CD4-positive, CD25-positive, alpha-beta regulatory T cell (primary cell): ENCODE measurements at regions not wholly inside any gene's neighbourhood (a gene's known extent, or its start where the extent isn't known, plus 50 kb on each side); places are given as distances from the start of the nearest gene placed in this dataset.

Source experiments
- ATAC-seq, 2 donors: fragments of 150-1000 bp; cut with Tn5 transposase; one replicate each; pipeline ENCODE4 v1.10.0; 2021; ENCODE audit warnings: low read depth in 2 of 2, moderate number of reproducible peaks in 2 of 2, moderate library complexity in 1 of 2
- DNase-seq, 3 donors: peaks; one replicate each; pipeline versions ENCODE4 v3.0.0 to v3.0.0-alpha.2; 2012 to 2022; ENCODE audit warnings: mixed read lengths in 1 of 3
- H3K27ac ChIP-seq: one replicate; pipeline ENCODE4 v1.7.0; 2013; ENCODE audit warnings: mild to moderate bottlenecking, low read length; ENCODE audit not compliant: insufficient read depth, poor library complexity, severe bottlenecking
- H3K27me3 ChIP-seq: one replicate; pipeline ENCODE4 v1.7.0; 2013; ENCODE audit warnings: low read length; ENCODE audit not compliant: control insufficient read depth, insufficient read depth
- H3K36me3 ChIP-seq: one replicate; pipeline ENCODE4 v1.7.0; 2013; ENCODE audit warnings: mild to moderate bottlenecking, low read length, moderate library complexity; ENCODE audit not compliant: control insufficient read depth, insufficient read depth
- H3K4me1 ChIP-seq: 2 replicates; pipeline ENCODE4 v1.7.0; 2013; ENCODE audit warnings: mild to moderate bottlenecking, low read length; ENCODE audit not compliant: insufficient read depth, control insufficient read depth, poor library complexity, severe bottlenecking
- H3K4me3 ChIP-seq: one replicate; pipeline ENCODE4 v1.7.0; 2013; ENCODE audit warnings: low read depth, mild to moderate bottlenecking, low read length, moderate library complexity
- H3K9me3 ChIP-seq, 2 experiments: 1 replicate in 1 of 2; 2 replicates in 1 of 2; pipeline ENCODE4 v1.7.0; 2013; ENCODE audit warnings: low read length in 2 of 2, mild to moderate bottlenecking in 1 of 2, moderate library complexity in 1 of 2; ENCODE audit not compliant: control insufficient read depth in 2 of 2
- H3K27ac Mint-ChIP-seq, 3 donors: one replicate each; pipeline ENCODE4 v1.8.0; 2020 to 2022; ENCODE audit warnings: mild to moderate bottlenecking in 3 of 3, mixed read lengths in 3 of 3, moderate library complexity in 2 of 3
- H3K27me3 Mint-ChIP-seq: one replicate; pipeline ENCODE4 v1.8.0; 2022; ENCODE audit warnings: mild to moderate bottlenecking, mixed read lengths
- H3K36me3 Mint-ChIP-seq: one replicate; pipeline ENCODE4 v1.8.0; 2020; ENCODE audit warnings: mixed read lengths
- H3K4me1 Mint-ChIP-seq, 4 donors: one replicate each; pipeline ENCODE4 v1.8.0; 2020 to 2022; ENCODE audit warnings: mixed read lengths in 4 of 4, mild to moderate bottlenecking in 1 of 4
- H3K4me3 Mint-ChIP-seq, 4 donors: one replicate each; pipeline ENCODE4 v1.8.0; 2020 to 2022; ENCODE audit warnings: mild to moderate bottlenecking in 4 of 4, mixed read lengths in 4 of 4, moderate library complexity in 3 of 4
- H3K9me3 Mint-ChIP-seq, 7 donors: one replicate each; pipeline ENCODE4 v1.8.0; 2020 to 2022; ENCODE audit warnings: mixed read lengths in 7 of 7, mild to moderate bottlenecking in 3 of 7, moderate library complexity in 2 of 7

- Histone ChIP-seq H3K4me1 (no peaks in the 10 kb centered on the region), H3K36me3 (no peaks in the 10 kb centered on the region), H3K27ac (no peak overlapping the region), H3K9me3 (no peaks in the 10 kb centered on the region), H3K4me3 (no peak overlapping the region), H3K27me3 (peaks cover 6% of the 10 kb centered on the region)
- no peak overlapping the region for H3K27ac Mint-ChIP-seq
- H3K27me3 Mint-ChIP-seq = peaks cover 29% of the 10 kb centered on the region
- DNase-seq (no peak), ATAC-seq (no peak)
- H3K4me3 Mint-ChIP-seq = no peak overlapping the region
- H3K36me3 Mint-ChIP-seq = peaks cover 4% of the 10 kb centered on the region
- H3K9me3 Mint-ChIP-seq = peaks cover 0 to 3% (median 0%) of the 10 kb centered on the region in 7 donors
- H3K4me1 Mint-ChIP-seq = peaks cover 0 to 10% (median 1%) of the 10 kb centered on the region in 4 donors
Observed at GRCh38 chr21:35147439-35147838, 98.3 kb upstream of the RUNX1 start.

GRCh38 chr21:35145626-35146233 lies 96.6 kb upstream of the RUNX1 start:
- Mint-ChIP-seq H3K27me3 (peaks cover 24% of the 10 kb centered on the region), H3K9me3 (peaks cover 0 to 3% (median 0%) of the 10 kb centered on the region in 7 donors), H3K36me3 (peaks cover 4% of the 10 kb centered on the region), H3K4me1 (peaks cover 0 to 10% (median 1%) of the 10 kb centered on the region in 4 donors), H3K4me3 (no peak overlapping the region), H3K27ac (no peak overlapping the region)
- no peak for ATAC-seq
- H3K36me3 ChIP-seq = no peaks in the 10 kb centered on the region
- H3K27me3 ChIP-seq = peaks cover 4% of the 10 kb centered on the region
- no peaks in the 10 kb centered on the region for H3K4me1 ChIP-seq
- H3K9me3 ChIP-seq = no peaks in the 10 kb centered on the region
- H3K4me3 ChIP-seq = no peak overlapping the region
- no peak for DNase-seq
- no peak overlapping the region for H3K27ac ChIP-seq

GRCh38 chr21:35144978-35145377 lies 95.9 kb upstream of the RUNX1 start:
- H3K27me3 ChIP-seq = peaks cover 2% of the 10 kb centered on the region
- H3K27ac Mint-ChIP-seq = no peak overlapping the region
- no peaks in the 10 kb centered on the region for H3K36me3 Mint-ChIP-seq
- no peaks in the 10 kb centered on the region for H3K9me3 ChIP-seq
- ATAC-seq = no peak
- H3K4me3 Mint-ChIP-seq = no peak overlapping the region
- H3K4me3 ChIP-seq = no peak overlapping the region
- peaks cover 0 to 10% (median 1%) of the 10 kb centered on the region in 4 donors for H3K4me1 Mint-ChIP-seq
- no peaks in the 10 kb centered on the region for H3K36me3 ChIP-seq
- H3K4me1 ChIP-seq = no peaks in the 10 kb centered on the region
- H3K27me3 Mint-ChIP-seq = peaks cover 20% of the 10 kb centered on the region
- peaks cover 0 to 2% (median 0%) of the 10 kb centered on the region in 7 donors for H3K9me3 Mint-ChIP-seq
- no peak for DNase-seq
- no peak overlapping the region for H3K27ac ChIP-seq

- H3K27ac Mint-ChIP-seq = no peak overlapping the region
- no peak overlapping the region for H3K27ac ChIP-seq
- H3K36me3 ChIP-seq = no peaks in the 10 kb centered on the region
- ATAC-seq (no peak), DNase-seq (no peak)
- peaks cover 8% of the 10 kb centered on the region for H3K4me1 ChIP-seq
- H3K9me3 Mint-ChIP-seq = peaks cover 0 to 2% (median 0%) of the 10 kb centered on the region in 7 donors
- peaks cover 10% of the 10 kb centered on the region for H3K27me3 Mint-ChIP-seq
- no peak overlapping the region for H3K4me3 ChIP-seq
- peaks cover 2% of the 10 kb centered on the region for H3K27me3 ChIP-seq
- no peaks in the 10 kb centered on the region for H3K36me3 Mint-ChIP-seq
- H3K9me3 ChIP-seq = no peaks in the 10 kb centered on the region
- peaks cover 4 to 16% (median 10%) of the 10 kb centered on the region in 4 donors for H3K4me1 Mint-ChIP-seq
- H3K4me3 Mint-ChIP-seq = no peak overlapping the region
Observed at GRCh38 chr21:35142036-35142815, 93.1 kb upstream of the RUNX1 start.

- Mint-ChIP-seq H3K4me1 (peaks cover 4 to 16% (median 10%) of the 10 kb centered on the region in 4 donors), H3K36me3 (no peaks in the 10 kb centered on the region), H3K27me3 (no peaks in the 10 kb centered on the region), H3K27ac (peak overlapping the region in 1 of 3 donors; percentile 62), H3K9me3 (peaks cover 0 to 2% (median 0%) of the 10 kb centered on the region in 7 donors), H3K4me3 (peak overlapping the region in 2 of 4 donors; percentile 65 to 67)
- H3K27me3 ChIP-seq = no peaks in the 10 kb centered on the region
- no peaks in the 10 kb centered on the region for H3K9me3 ChIP-seq
- ATAC-seq (no peak), DNase-seq (no peak)
- H3K27ac ChIP-seq = no peak overlapping the region
- H3K4me1 ChIP-seq = peaks cover 8% of the 10 kb centered on the region
- peak overlapping the region; percentile 57 for H3K4me3 ChIP-seq
- H3K36me3 ChIP-seq = no peaks in the 10 kb centered on the region
Observed at GRCh38 chr21:35139382-35139715, 90.2 kb upstream of the RUNX1 start.

GRCh38 chr21:35138665-35139381 lies 89.7 kb upstream of the RUNX1 start:
- ATAC-seq = peak; percentile 84 to 85
- no peaks in the 10 kb centered on the region for H3K36me3 Mint-ChIP-seq

GRCh38 chr21:35136586-35137219 lies 87.6 kb upstream of the RUNX1 start:
- no peak for ATAC-seq

More at GRCh38 chr21:35138665-35139381, 89.7 kb upstream of the RUNX1 start:
- peak overlapping the region; percentile 57 for H3K4me3 ChIP-seq
- H3K9me3 ChIP-seq = no peaks in the 10 kb centered on the region
- H3K27me3 Mint-ChIP-seq = no peaks in the 10 kb centered on the region
- no peaks in the 10 kb centered on the region for H3K27me3 ChIP-seq
- peaks cover 4 to 16% (median 10%) of the 10 kb centered on the region in 4 donors for H3K4me1 Mint-ChIP-seq
- H3K36me3 ChIP-seq = no peaks in the 10 kb centered on the region
- peaks cover 0 to 2% (median 0%) of the 10 kb centered on the region in 7 donors for H3K9me3 Mint-ChIP-seq
- DNase-seq = peak; percentile 2 to 52 (median 8)
- peak overlapping the region in 2 of 3 donors; percentile 62 to 76 for H3K27ac Mint-ChIP-seq
- H3K4me3 Mint-ChIP-seq = peak overlapping the region in 3 of 4 donors; percentile 6 to 75 (median 67)
- H3K27ac ChIP-seq = no peak overlapping the region
- peaks cover 8% of the 10 kb centered on the region for H3K4me1 ChIP-seq

More at GRCh38 chr21:35136586-35137219, 87.6 kb upstream of the RUNX1 start:
- Histone ChIP-seq H3K9me3 (no peaks in the 10 kb centered on the region), H3K4me3 (no peak overlapping the region), H3K4me1 (peaks cover 8% of the 10 kb centered on the region), H3K27me3 (no peaks in the 10 kb centered on the region), H3K27ac (no peak overlapping the region), H3K36me3 (no peaks in the 10 kb centered on the region)
- peaks cover 0 to 3% (median 0%) of the 10 kb centered on the region in 7 donors for H3K9me3 Mint-ChIP-seq
- no peak overlapping the region for H3K27ac Mint-ChIP-seq
- DNase-seq = no peak
- no peaks in the 10 kb centered on the region for H3K36me3 Mint-ChIP-seq
- H3K4me1 Mint-ChIP-seq = peaks cover 4 to 16% (median 10%) of the 10 kb centered on the region in 4 donors
- no peaks in the 10 kb centered on the region for H3K27me3 Mint-ChIP-seq
- H3K4me3 Mint-ChIP-seq = no peak overlapping the region
